GM10248 (cell line): ENCODE measurements at regions not wholly inside any gene's neighbourhood (a gene's known extent, or its start where the extent isn't known, plus 50 kb on each side); places are given as distances from the start of the nearest gene placed in this dataset.

Experiments
- CTCF ChIA-PET: fragments of 300-600 bp; sonication (Branson Sonifier 250); formaldehyde crosslinking; extraction: SDS; loops from one replicate; lab custom pipeline; 2021; ENCODE audit warnings: antibody characterized with exemption; lab: Yijun Ruan, JAX
- POLR2A ChIA-PET: fragments of 350-650 bp; sonication (Branson Sonifier 250); formaldehyde crosslinking; extraction: SDS; loops from one replicate; lab custom pipeline; 2020; ENCODE audit warnings: antibody characterized with exemption; lab: Yijun Ruan, JAX
- DNase-seq: peaks from one replicate; pipeline ENCODE4 v3.0.0; 2012; ENCODE audit errors: extremely low spot score
- CTCF ChIP-seq: IDR thresholded peaks from 2 replicates; pipeline ENCODE4 v1.5.1; 2012; ENCODE audit warnings: mild to moderate bottlenecking, low read depth; ENCODE audit errors: extremely low read depth, missing control alignments, control extremely low read depth

GRCh38 chr11:109971184-109971523, 122.0 kb upstream of the ZC3H12C start:
- TF ChIP-seq CTCF, result no peak
- POLR2A ChIA-PET, result no interaction called here
- CTCF ChIA-PET, result interaction anchor here (1.0 to 4.2 kb wide), 10 partner anchors 9 to 108 kb away, joined by 4 to 16 read pairs (median 4); no protein-coding TSS in a partner anchor
- no peak for DNase-seq

- CTCF ChIA-PET, result interaction anchor here (1.3 to 4.2 kb wide), 7 partner anchors 8 to 55 kb away, joined by 4 to 16 read pairs (median 5); no protein-coding TSS in a partner anchor
- DNase-seq, result peak; percentile 28
- POLR2A ChIA-PET, result interaction anchor here (0.5 kb wide), 1 partner anchor 156 kb away, joined by 3 read pairs; no protein-coding TSS in a partner anchor
- TF ChIP-seq CTCF, result no peak
Observed at GRCh38 chr11:109972181-109972715, 120.9 kb upstream of the ZC3H12C start.

GRCh38 chr11:109972939-109973338, 120.3 kb upstream of the ZC3H12C start:
- ChIA-PET CTCF (interaction anchor here (1.3 to 4.2 kb wide), 5 partner anchors 10 to 54 kb away, joined by 4 to 16 read pairs (median 5); no protein-coding TSS in a partner anchor), POLR2A (no interaction called here)
- DNase-seq, result no peak
- no peak for TF ChIP-seq CTCF

- TF ChIP-seq CTCF, result no peak
- ChIA-PET CTCF (interaction anchor here (1.9 to 2.6 kb wide), 2 partner anchors 11 to 53 kb away, joined by 5 to 7 read pairs; no protein-coding TSS in a partner anchor), POLR2A (no interaction called here)
- no peak for DNase-seq
Observed at GRCh38 chr11:109973486-109973885, 119.7 kb upstream of the ZC3H12C start.

GRCh38 chr11:109974523-109974922, 118.7 kb upstream of the ZC3H12C start:
- TF ChIP-seq CTCF, result no peak
- no peak for DNase-seq
- ChIA-PET CTCF (interaction anchor here (1.0 to 1.3 kb wide), 2 partner anchors 35 to 439 kb away, joined by 3 to 4 read pairs; no protein-coding TSS in a partner anchor), POLR2A (no interaction called here)

- DNase-seq, result no peak
- CTCF ChIA-PET, result interaction anchor here (1.2 to 1.4 kb wide), 2 partner anchors 13 to 17 kb away, joined by 3 to 4 read pairs; no protein-coding TSS in a partner anchor
- no peak for TF ChIP-seq CTCF
- POLR2A ChIA-PET, result no interaction called here
Observed at GRCh38 chr11:109978895-109979294, 114.3 kb upstream of the ZC3H12C start.
